C4-2B (cell line): ENCODE measurements at regions not wholly inside any gene's neighbourhood (a gene's known extent, or its start where the extent isn't known, plus 50 kb on each side); places are given as distances from the start of the nearest gene placed in this dataset.

Source experiments
- ZFX ChIP-seq: fragments of 450-650 bp; IDR thresholded peaks from 2 replicates; pipeline ENCODE4 v1.6.1; 2017
- TF ChIP-seq, protein P1 (sequence below): fragments of 450-650 bp; conservative IDR thresholded peaks from 2 replicates; pipeline ENCODE4 v1.5.1; 2017; ENCODE audit warnings: mild to moderate bottlenecking

DNA sequence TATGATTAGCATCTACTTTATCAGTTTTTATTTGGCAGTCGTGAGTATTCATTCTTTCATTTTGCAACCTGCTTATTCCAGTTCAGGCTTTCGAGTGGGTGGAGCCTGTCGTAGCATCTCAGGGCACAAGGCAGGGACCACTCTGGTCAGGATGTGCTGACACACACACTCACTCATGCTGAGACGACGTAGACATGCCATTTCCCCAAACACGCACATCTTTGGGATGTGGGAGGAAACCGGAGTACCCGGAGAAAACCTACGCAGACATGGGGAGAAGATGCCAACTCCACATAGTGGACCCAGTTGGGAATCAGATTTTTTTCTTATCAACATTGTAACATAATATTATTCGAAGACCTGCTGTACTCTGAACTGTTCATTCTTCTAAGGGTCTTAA lies 756.5 kb upstream of the RBFOX1 start:
- TF ChIP-seq, protein P1, sequence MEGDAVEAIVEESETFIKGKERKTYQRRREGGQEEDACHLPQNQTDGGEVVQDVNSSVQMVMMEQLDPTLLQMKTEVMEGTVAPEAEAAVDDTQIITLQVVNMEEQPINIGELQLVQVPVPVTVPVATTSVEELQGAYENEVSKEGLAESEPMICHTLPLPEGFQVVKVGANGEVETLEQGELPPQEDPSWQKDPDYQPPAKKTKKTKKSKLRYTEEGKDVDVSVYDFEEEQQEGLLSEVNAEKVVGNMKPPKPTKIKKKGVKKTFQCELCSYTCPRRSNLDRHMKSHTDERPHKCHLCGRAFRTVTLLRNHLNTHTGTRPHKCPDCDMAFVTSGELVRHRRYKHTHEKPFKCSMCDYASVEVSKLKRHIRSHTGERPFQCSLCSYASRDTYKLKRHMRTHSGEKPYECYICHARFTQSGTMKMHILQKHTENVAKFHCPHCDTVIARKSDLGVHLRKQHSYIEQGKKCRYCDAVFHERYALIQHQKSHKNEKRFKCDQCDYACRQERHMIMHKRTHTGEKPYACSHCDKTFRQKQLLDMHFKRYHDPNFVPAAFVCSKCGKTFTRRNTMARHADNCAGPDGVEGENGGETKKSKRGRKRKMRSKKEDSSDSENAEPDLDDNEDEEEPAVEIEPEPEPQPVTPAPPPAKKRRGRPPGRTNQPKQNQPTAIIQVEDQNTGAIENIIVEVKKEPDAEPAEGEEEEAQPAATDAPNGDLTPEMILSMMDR, result no peak
- no peak for TF ChIP-seq ZFX
